SK-N-SH treated with all-trans-retinoic acid at 6 μM for 48 hours (cell line): ENCODE measurements at regions not wholly inside any gene's neighbourhood (a gene's known extent, or its start where the extent isn't known, plus 50 kb on each side); places are given as distances from the start of the nearest gene placed in this dataset.

Experiments
- ATAC-seq: fragments of 200-7000 bp; cut with Tn5 transposase; 3 replicates; pipeline ENCODE4 v1.9.1; 2020; ENCODE audit warnings: mild to moderate bottlenecking, moderate library complexity
- ARNTL ChIP-seq: fragments of 450-650 bp; formaldehyde crosslinking; IDR thresholded peaks from 2 replicates; pipeline ENCODE4 v1.5.0; 2020; ENCODE audit warnings: low read depth, mild to moderate bottlenecking, moderate library complexity, borderline replicate concordance
- BACH2 ChIP-seq: fragments of 250-450 bp; sonication (Bioruptor Pico); IDR thresholded peaks from 2 replicates; pipeline ENCODE4 v1.9.0; 2021; ENCODE audit warnings: mild to moderate bottlenecking, borderline replicate concordance
- ESRRG ChIP-seq: fragments of 250-450 bp; sonication (Bioruptor Pico); IDR thresholded peaks from 2 replicates; pipeline ENCODE4 v1.6.1; 2021; ENCODE audit warnings: mild to moderate bottlenecking
- GLIS3 ChIP-seq: fragments of 250-450 bp; sonication (Bioruptor Pico); IDR thresholded peaks from 2 replicates; pipeline ENCODE4 v1.5.0; 2020; ENCODE audit warnings: mild to moderate bottlenecking, moderate library complexity
- ISL1 ChIP-seq: fragments of 250-450 bp; sonication (Bioruptor Pico); IDR thresholded peaks from 2 replicates; pipeline ENCODE4 v2.1.2; 2022; ENCODE audit warnings: mild to moderate bottlenecking, moderate library complexity
- OSR1 ChIP-seq: fragments of 250-450 bp; sonication (Bioruptor Pico); IDR thresholded peaks from 2 replicates; pipeline ENCODE4 v1.8.0; 2022; ENCODE audit warnings: moderate library complexity, mild to moderate bottlenecking, inconsistent platforms
- PPARA ChIP-seq: fragments of 250-450 bp; sonication (Bioruptor Pico); IDR thresholded peaks from 2 replicates; pipeline ENCODE4 v1.5.0; 2020; ENCODE audit warnings: mild to moderate bottlenecking, borderline replicate concordance
- RARB ChIP-seq: fragments of 250-450 bp; sonication (Bioruptor Pico); IDR thresholded peaks from 2 replicates; pipeline ENCODE4 v1.8.0; 2021; ENCODE audit warnings: mild to moderate bottlenecking, moderate library complexity
- SNAI2 ChIP-seq: fragments of 250-450 bp; sonication (Bioruptor Pico); IDR thresholded peaks from 2 replicates; pipeline ENCODE4 v1.5.0; 2020; ENCODE audit warnings: mild to moderate bottlenecking, moderate library complexity
- TCF4 ChIP-seq: fragments of 250-450 bp; sonication (Bioruptor Pico); IDR thresholded peaks from 2 replicates; pipeline ENCODE4 v1.8.0; 2021; ENCODE audit warnings: mild to moderate bottlenecking, moderate library complexity, borderline replicate concordance
- TOX ChIP-seq: fragments of 250-450 bp; sonication (Bioruptor Pico); IDR thresholded peaks from 2 replicates; pipeline ENCODE4 v1.8.0; 2021; ENCODE audit warnings: mild to moderate bottlenecking, moderate library complexity, borderline replicate concordance
- ZC3H10 ChIP-seq: fragments of 250-450 bp; sonication (Bioruptor Pico); IDR thresholded peaks from 2 replicates; pipeline ENCODE4 v1.5.1; 2021; ENCODE audit warnings: mild to moderate bottlenecking, moderate library complexity
- ZFP3 ChIP-seq: fragments of 250-450 bp; sonication (Bioruptor Pico); IDR thresholded peaks from 2 replicates; pipeline ENCODE4 v1.5.0; 2020; ENCODE audit warnings: mild to moderate bottlenecking, moderate library complexity
- ZFP30 ChIP-seq: fragments of 450-650 bp; formaldehyde crosslinking; IDR thresholded peaks from 2 replicates; pipeline ENCODE4 v1.5.0; 2022; ENCODE audit warnings: mild to moderate bottlenecking, moderate library complexity
- ZNF565 ChIP-seq: fragments of 450-650 bp; formaldehyde crosslinking; conservative IDR thresholded peaks from 2 replicates; pipeline ENCODE4 v1.5.0; 2020; ENCODE audit warnings: low read depth, mild to moderate bottlenecking, moderate library complexity
- ZNF70 ChIP-seq: fragments of 450-650 bp; formaldehyde crosslinking; IDR thresholded peaks from 2 replicates; pipeline ENCODE4 v1.5.0; 2020; ENCODE audit warnings: mild to moderate bottlenecking, moderate library complexity
- ZNF8 ChIP-seq: fragments of 450-650 bp; formaldehyde crosslinking; IDR thresholded peaks from 2 replicates; pipeline ENCODE4 v1.5.0; 2020; ENCODE audit warnings: mild to moderate bottlenecking, moderate library complexity
- TF ChIP-seq, protein P1 (sequence below): fragments of 250-450 bp; sonication (Bioruptor Pico); IDR thresholded peaks from 2 replicates; pipeline ENCODE4 v1.5.1; 2020; ENCODE audit warnings: low read depth, mild to moderate bottlenecking, moderate library complexity
- TF ChIP-seq, protein P2 (sequence below): fragments of 250-450 bp; sonication (Bioruptor Pico); IDR thresholded peaks from 2 replicates; pipeline ENCODE4 v1.5.0; 2020; ENCODE audit warnings: mild to moderate bottlenecking, moderate library complexity
- TF ChIP-seq, protein P3 (sequence below): fragments of 250-450 bp; sonication (Bioruptor Pico); IDR thresholded peaks from 2 replicates; pipeline ENCODE4 v1.8.0; 2021; ENCODE audit warnings: low read depth, mild to moderate bottlenecking, moderate library complexity, borderline replicate concordance
- TF ChIP-seq, protein P4 (sequence below): fragments of 250-450 bp; sonication (Bioruptor Pico); IDR thresholded peaks from 2 replicates; pipeline ENCODE4 v1.8.0; 2020; ENCODE audit warnings: mild to moderate bottlenecking, moderate library complexity, borderline replicate concordance
- TF ChIP-seq, protein P5 (sequence below): fragments of 250-450 bp; sonication (Bioruptor Pico); IDR thresholded peaks from 2 replicates; pipeline ENCODE4 v1.5.1; 2021; ENCODE audit warnings: mild to moderate bottlenecking, moderate library complexity

DNA sequence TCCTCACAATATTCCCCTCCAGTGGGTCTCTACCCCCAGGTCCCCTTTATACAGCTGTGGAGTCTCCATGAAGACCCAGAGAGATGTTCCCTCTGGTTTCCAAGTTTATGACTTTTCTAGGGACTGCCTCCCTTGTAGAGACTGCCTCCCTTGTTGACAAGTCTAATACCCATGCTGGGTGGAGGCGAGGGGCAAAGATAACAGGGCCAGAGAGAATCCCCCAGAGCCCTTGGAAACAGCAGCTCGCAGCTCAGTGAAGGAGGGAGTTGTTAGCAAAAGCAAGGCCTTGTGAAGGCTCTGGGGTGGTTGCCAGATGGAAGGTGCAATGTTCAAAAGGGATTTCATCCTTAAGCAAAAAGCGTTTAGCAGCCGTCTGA is 75.0 kb upstream of the GATA6 start:
- TF ChIP-seq ZNF565 (CRISPR knock-in tag) (no peak), BACH2 (CRISPR knock-in tag) (no peak), ZNF8 (no peak), ZFP30 (CRISPR knock-in tag) (no peak), SNAI2 (CRISPR knock-in tag) (no peak), ISL1 (no peak), ARNTL (CRISPR knock-in tag) (no peak), OSR1 (CRISPR knock-in tag) (no peak), TCF4 (CRISPR knock-in tag) (no peak), PPARA (CRISPR knock-in tag) (no peak), ZC3H10 (CRISPR knock-in tag) (no peak), ZFP3 (CRISPR knock-in tag) (no peak)
- TF ChIP-seq, protein P1, sequence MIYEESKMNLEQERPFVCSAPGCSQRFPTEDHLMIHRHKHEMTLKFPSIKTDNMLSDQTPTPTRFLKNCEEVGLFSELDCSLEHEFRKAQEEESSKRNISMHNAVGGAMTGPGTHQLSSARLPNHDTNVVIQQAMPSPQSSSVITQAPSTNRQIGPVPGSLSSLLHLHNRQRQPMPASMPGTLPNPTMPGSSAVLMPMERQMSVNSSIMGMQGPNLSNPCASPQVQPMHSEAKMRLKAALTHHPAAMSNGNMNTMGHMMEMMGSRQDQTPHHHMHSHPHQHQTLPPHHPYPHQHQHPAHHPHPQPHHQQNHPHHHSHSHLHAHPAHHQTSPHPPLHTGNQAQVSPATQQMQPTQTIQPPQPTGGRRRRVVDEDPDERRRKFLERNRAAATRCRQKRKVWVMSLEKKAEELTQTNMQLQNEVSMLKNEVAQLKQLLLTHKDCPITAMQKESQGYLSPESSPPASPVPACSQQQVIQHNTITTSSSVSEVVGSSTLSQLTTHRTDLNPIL (CRISPR knock-in tag): no peak
- TF ChIP-seq, protein P2, sequence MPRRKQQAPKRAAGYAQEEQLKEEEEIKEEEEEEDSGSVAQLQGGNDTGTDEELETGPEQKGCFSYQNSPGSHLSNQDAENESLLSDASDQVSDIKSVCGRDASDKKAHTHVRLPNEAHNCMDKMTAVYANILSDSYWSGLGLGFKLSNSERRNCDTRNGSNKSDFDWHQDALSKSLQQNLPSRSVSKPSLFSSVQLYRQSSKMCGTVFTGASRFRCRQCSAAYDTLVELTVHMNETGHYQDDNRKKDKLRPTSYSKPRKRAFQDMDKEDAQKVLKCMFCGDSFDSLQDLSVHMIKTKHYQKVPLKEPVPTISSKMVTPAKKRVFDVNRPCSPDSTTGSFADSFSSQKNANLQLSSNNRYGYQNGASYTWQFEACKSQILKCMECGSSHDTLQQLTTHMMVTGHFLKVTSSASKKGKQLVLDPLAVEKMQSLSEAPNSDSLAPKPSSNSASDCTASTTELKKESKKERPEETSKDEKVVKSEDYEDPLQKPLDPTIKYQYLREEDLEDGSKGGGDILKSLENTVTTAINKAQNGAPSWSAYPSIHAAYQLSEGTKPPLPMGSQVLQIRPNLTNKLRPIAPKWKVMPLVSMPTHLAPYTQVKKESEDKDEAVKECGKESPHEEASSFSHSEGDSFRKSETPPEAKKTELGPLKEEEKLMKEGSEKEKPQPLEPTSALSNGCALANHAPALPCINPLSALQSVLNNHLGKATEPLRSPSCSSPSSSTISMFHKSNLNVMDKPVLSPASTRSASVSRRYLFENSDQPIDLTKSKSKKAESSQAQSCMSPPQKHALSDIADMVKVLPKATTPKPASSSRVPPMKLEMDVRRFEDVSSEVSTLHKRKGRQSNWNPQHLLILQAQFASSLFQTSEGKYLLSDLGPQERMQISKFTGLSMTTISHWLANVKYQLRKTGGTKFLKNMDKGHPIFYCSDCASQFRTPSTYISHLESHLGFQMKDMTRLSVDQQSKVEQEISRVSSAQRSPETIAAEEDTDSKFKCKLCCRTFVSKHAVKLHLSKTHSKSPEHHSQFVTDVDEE (CRISPR knock-in tag): no peak
- TF ChIP-seq, protein P3, sequence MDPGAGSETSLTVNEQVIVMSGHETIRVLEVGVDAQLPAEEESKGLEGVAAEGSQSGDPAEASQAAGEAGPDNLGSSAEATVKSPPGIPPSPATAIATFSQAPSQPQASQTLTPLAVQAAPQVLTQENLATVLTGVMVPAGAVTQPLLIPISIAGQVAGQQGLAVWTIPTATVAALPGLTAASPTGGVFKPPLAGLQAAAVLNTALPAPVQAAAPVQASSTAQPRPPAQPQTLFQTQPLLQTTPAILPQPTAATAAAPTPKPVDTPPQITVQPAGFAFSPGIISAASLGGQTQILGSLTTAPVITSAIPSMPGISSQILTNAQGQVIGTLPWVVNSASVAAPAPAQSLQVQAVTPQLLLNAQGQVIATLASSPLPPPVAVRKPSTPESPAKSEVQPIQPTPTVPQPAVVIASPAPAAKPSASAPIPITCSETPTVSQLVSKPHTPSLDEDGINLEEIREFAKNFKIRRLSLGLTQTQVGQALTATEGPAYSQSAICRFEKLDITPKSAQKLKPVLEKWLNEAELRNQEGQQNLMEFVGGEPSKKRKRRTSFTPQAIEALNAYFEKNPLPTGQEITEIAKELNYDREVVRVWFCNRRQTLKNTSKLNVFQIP (CRISPR knock-in tag): no peak
- TF ChIP-seq, protein P4, sequence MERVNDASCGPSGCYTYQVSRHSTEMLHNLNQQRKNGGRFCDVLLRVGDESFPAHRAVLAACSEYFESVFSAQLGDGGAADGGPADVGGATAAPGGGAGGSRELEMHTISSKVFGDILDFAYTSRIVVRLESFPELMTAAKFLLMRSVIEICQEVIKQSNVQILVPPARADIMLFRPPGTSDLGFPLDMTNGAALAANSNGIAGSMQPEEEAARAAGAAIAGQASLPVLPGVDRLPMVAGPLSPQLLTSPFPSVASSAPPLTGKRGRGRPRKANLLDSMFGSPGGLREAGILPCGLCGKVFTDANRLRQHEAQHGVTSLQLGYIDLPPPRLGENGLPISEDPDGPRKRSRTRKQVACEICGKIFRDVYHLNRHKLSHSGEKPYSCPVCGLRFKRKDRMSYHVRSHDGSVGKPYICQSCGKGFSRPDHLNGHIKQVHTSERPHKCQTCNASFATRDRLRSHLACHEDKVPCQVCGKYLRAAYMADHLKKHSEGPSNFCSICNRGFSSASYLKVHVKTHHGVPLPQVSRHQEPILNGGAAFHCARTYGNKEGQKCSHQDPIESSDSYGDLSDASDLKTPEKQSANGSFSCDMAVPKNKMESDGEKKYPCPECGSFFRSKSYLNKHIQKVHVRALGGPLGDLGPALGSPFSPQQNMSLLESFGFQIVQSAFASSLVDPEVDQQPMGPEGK (CRISPR knock-in tag): no peak
- ATAC-seq: no peak

DNA sequence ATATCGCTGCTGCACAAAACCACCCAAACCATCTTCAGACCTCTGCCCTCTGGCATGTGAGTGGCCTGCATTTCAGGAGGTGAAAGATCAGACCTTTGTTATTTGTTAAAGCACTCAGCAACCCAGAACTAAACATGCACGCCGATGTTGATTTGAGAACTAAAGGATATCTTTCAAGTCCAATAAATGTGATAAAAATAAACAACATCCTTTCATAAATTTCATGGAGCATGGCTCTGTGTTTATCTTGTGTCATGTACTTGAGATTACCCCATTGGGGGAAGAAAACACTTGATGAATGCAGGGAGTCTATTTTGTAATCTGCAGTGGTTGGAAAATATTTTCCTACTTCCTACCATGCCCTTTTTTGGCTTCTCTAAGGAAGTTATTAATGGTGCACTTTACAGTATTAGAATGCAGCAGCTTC is 70.8 kb upstream of the GATA6 start:
- no peak for TF ChIP-seq SNAI2 (CRISPR knock-in tag)
- TF ChIP-seq, protein P3 (CRISPR knock-in tag): no peak
- TF ChIP-seq ARNTL (CRISPR knock-in tag): no peak
- TF ChIP-seq ZC3H10 (CRISPR knock-in tag): no peak
- TF ChIP-seq ISL1: no peak
- TF ChIP-seq ZNF8: no peak
- no peak for TF ChIP-seq TOX (CRISPR knock-in tag)
- TF ChIP-seq, protein P5, sequence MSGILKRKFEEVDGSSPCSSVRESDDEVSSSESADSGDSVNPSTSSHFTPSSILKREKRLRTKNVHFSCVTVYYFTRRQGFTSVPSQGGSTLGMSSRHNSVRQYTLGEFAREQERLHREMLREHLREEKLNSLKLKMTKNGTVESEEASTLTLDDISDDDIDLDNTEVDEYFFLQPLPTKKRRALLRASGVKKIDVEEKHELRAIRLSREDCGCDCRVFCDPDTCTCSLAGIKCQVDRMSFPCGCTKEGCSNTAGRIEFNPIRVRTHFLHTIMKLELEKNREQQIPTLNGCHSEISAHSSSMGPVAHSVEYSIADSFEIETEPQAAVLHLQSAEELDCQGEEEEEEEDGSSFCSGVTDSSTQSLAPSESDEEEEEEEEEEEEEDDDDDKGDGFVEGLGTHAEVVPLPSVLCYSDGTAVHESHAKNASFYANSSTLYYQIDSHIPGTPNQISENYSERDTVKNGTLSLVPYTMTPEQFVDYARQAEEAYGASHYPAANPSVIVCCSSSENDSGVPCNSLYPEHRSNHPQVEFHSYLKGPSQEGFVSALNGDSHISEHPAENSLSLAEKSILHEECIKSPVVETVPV: no peak
- no peak for TF ChIP-seq GLIS3 (CRISPR knock-in tag)
- TF ChIP-seq, protein P2 (CRISPR knock-in tag): no peak
- no peak for TF ChIP-seq ZFP3 (CRISPR knock-in tag)
- TF ChIP-seq ZNF70 (CRISPR knock-in tag): no peak
- no peak for TF ChIP-seq ZFP30 (CRISPR knock-in tag)
- no peak for TF ChIP-seq OSR1 (CRISPR knock-in tag)
- TF ChIP-seq ESRRG: no peak
- TF ChIP-seq RARB (CRISPR knock-in tag): no peak
- no peak for ATAC-seq
